Hepatic stellate cell (primary cell): ENCODE measurements at regions not wholly inside any gene's neighbourhood (a gene's known extent, or its start where the extent isn't known, plus 50 kb on each side); places are given as distances from the start of the nearest gene placed in this dataset.

Source experiments
- DNase-seq: peaks from one replicate; pipeline ENCODE4 v3.0.0; 2011; ENCODE audit warnings: low spot score

DNA sequence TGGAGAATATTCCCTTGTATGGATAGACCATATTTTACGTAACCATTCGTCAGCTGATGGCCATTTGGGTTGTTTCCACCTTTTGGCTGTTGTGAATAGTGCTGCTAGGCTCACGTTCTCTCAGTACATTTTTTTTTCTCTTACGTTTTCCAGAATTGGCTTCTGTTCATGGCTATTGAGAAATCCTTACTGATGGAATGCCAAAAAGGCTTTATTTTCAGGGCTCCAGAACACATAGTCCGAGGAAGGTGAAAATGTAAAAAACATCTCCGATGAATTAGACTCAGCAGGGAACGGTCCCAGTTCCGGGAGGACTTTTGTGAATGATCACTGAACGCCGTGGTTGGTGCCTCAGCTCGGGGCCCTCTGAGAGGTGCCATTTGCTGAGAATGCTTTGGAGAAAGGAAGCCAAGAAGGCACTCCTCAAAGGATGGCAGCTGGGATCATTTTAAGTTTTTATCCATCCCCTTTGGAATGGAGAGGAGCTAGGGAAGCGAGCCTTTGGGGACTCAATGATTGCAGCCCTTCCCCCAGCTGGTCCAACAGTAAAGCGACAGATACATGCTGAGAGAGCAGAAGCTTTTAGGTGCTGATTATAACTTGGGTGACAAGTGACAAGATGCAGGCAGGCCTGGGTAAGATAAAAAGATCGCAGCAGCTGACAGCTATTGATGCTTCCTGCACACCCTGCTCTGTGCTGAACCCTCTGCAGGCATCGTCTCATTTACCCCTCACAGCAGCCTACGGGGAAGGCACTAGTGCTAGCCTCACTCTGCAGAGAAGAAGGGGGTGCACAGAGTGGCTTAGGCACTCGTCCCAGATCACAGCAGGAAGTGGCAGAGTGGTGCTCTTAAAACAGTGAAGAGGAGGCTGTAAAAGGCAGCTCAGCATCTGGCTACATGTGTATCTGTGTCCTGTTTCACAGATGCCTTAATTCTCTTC, 133.4 kb upstream of the KCNG1 start:
- no peak for DNase-seq

- no peak for DNase-seq
Observed at GRCh38 chr20:51154708-51155690, 132.1 kb upstream of the KCNG1 start.

DNA sequence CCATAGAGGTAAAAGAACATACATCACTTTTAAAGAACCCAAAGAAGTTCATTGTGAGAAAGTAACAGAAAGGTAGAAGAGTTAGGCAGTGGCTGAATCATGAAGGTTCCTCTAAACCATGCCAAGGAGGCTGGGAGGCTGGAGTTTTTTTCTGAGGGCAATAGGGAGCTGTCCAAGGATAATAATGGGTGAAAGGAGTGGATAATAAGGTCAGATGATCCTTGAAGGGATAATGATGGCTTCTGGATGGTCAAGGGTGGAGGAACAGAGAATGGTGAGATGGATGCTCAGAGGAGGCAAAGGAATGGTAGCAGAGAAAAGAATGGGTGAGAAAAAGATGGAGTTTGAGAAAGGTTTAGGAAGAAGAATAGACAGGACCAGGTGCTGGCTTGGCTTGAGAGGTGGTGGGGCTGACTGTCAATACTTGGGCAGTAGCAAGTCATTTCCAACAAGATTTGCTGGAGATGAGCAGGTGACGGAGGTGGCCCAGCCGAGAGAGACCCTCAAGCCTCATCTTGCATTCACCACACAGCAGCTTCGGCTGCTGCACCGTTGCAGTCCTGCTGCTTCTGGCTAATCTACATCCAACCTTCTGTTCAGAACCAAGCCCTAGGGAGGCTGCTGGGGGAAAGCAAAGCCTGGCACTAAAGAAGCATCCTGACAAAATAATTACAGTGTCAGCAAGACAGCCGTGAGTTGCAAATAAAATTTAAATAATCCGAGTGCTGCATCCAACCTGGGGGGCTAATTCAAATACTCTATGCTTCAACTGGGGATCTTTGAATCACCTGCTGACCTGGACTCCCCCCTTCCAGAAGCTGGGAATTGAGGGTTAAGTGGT, 131.2 kb upstream of the KCNG1 start:
- DNase-seq: no peak

GRCh38 chr20:51148941-51149340, 126.0 kb upstream of the KCNG1 start:
- DNase-seq: no peak

- no peak for DNase-seq
Observed at GRCh38 chr20:51144476-51144875, 121.6 kb upstream of the KCNG1 start.

GRCh38 chr20:51143652-51144051, 120.7 kb upstream of the KCNG1 start:
- DNase-seq: no peak

DNA sequence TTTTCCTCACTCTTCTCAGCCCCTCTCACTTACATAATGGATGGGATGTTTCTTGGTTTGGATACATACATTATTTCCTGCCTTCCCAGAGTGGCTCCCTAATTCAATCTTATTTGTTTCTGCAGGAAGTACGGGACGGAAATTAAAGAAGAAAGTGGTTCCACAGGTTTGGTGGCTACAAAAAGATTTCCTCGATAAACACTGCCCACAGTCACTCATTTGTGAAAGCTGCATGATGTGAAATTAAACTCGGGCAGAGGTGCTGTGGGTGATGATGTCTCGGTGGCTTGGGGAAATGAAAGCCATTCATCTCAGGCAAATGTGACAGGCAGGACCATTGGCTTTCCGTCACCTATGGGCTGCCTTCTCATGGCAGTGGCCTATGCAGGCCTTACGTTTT, 119.5 kb upstream of the KCNG1 start:
- DNase-seq: no peak

- no peak for DNase-seq
Observed at GRCh38 chr20:51140671-51141070, 117.8 kb upstream of the KCNG1 start.

GRCh38 chr20:51139891-51140290, 117.0 kb upstream of the KCNG1 start:
- no peak for DNase-seq

DNA sequence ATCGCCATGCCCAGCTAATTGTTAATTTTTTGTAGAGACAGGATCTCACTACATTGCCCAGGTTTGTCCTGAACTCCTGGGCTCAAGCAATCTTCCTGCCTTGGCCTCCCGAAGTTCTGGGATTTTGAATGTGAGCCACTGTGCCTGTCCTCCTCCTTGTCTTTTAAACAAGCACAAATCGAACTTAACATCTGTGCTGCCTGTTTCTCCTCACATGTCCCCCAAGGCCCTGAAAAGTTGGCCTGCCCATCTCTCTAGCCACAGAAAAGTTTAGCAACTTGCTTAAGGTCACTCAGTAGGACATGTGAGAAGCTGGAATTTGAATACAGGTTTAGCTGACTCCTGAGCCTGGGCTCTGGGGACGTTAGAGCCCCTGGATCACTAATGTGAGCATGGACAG, 115.7 kb upstream of the KCNG1 start:
- DNase-seq: no peak

GRCh38 chr20:51137461-51137860, 114.6 kb upstream of the KCNG1 start:
- no peak for DNase-seq

DNA sequence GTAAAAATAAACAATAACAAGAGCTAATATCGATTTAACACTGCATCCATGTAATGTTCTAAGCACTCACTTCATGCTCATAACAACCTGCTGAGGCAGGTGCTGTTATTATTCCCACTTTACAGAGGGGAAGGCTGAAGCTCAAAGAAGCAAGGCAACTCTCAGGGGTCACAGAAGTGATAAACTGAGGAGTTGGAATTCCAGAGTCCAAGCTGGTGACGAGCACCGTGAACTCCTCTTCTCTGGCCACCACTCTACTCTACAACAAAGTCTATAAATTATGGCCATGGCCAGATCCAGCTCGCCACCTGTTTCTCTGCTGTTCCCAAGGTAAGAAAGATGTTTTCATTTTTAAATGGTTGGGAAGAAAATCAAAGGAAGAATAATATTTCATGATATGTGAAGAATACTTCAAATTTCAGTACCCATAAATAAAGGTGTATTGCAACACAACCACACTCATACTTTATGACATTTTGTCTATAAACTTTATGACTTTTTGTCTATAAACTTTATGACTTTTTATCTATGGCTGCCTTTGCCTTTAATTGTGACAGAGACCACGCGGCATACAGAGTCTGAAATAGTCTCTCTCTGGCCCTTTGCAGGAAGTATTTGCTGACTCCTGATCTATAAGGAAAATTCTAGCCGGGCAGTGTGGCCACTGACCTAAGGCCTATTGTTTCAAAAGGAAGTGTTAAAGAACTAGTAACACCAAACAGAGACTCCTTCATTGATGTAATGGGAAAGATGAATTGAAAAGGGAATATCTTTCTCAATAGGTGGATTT, 113.2 kb upstream of the KCNG1 start:
- DNase-seq: no peak

- DNase-seq: no peak
Observed at GRCh38 chr20:51134405-51134804, 111.5 kb upstream of the KCNG1 start.

- no peak for DNase-seq
Observed at GRCh38 chr20:51132279-51132678, 109.4 kb upstream of the KCNG1 start.

DNA sequence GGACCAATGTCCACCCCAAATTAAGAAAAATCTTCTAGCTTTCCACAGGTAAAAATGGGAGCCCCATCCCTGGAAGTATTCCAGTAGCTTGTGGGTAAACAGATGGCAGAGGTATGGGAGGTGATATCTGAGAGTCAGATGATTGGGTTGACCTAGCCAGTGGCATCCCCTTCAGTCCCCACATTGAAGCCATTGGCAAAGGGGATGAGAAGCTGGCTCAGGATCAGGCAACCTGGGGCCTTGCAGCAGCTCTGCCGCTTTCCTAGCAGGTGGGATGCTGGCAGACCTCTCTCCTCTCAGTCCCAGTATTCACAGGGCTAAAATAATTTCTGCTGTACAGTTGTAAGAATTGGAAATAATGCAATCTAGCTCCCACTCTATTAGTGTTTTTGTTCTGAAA, 108.9 kb upstream of the KCNG1 start:
- DNase-seq: no peak

- no peak for DNase-seq
Observed at GRCh38 chr20:51129147-51129776, 106.4 kb upstream of the KCNG1 start.

GRCh38 chr20:51128198-51128597, 105.3 kb upstream of the KCNG1 start:
- DNase-seq: peak; percentile 29

GRCh38 chr20:51127713-51128112, 104.8 kb upstream of the KCNG1 start:
- no peak for DNase-seq

- no peak for DNase-seq
Observed at GRCh38 chr20:51126337-51126736, 103.4 kb upstream of the KCNG1 start.

GRCh38 chr20:51125780-51126179, 102.9 kb upstream of the KCNG1 start:
- DNase-seq: no peak

GRCh38 chr20:51125105-51125504, 102.2 kb upstream of the KCNG1 start:
- DNase-seq: no peak
